HUES6 (cell line): ENCODE measurements at regions not wholly inside any gene's neighbourhood (a gene's known extent, or its start where the extent isn't known, plus 50 kb on each side); places are given as distances from the start of the nearest gene placed in this dataset.

Experiments
- H3K27ac ChIP-seq: 2 replicates; pipeline ENCODE4 v1.7.0; 2013; ENCODE audit warnings: low read depth, mild to moderate bottlenecking, low read length, inconsistent platforms
- H3K27me3 ChIP-seq: 2 replicates; pipeline ENCODE4 v1.6.1; 2013; ENCODE audit warnings: low read length; ENCODE audit not compliant: control insufficient read depth, insufficient read depth
- H3K36me3 ChIP-seq: 2 replicates; pipeline ENCODE4 v1.6.1; 2013; ENCODE audit warnings: low read length; ENCODE audit not compliant: control insufficient read depth, insufficient read depth
- H3K4me1 ChIP-seq: 2 replicates; pipeline ENCODE4 v1.6.1; 2013; ENCODE audit warnings: low read length; ENCODE audit not compliant: control insufficient read depth, insufficient read depth
- H3K4me3 ChIP-seq: 2 replicates; pipeline ENCODE4 v1.5.1; 2013; ENCODE audit warnings: low read depth, low read length
- H3K9ac ChIP-seq: one replicate; pipeline ENCODE4 v1.6.1; 2013; ENCODE audit warnings: mild to moderate bottlenecking, low read length
- H3K9me3 ChIP-seq: 2 replicates; pipeline ENCODE4 v1.6.1; 2013; ENCODE audit warnings: low read depth, low read length; ENCODE audit not compliant: control insufficient read depth, insufficient read depth

DNA sequence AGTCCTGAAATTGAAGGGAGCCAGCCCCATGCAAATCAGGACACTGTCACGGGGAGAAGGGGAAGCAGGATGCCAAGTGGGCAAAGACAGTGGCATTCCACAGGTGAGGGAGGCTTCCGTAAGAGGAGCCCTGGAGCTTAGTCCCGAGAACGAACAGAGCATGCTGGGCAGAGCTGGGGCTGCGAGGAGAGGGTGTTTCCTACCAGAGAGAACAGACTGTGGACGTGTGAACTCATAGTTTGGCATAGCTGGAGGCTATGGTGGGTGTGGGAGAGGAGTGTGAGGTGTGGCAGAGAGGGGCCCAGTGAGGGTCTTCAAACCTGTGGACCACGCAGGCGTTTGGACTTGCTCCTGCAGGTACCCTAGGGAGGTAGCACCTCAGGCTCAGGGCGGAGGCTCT lies 102.8 kb upstream of the SMIM23 start:
- H3K9ac ChIP-seq: no peak overlapping the region
- H3K9me3 ChIP-seq: no peaks in the 10 kb centered on the region
- H3K27me3 ChIP-seq: no peaks in the 10 kb centered on the region
- no peaks in the 10 kb centered on the region for H3K36me3 ChIP-seq
- no peak overlapping the region for H3K4me3 ChIP-seq
- H3K4me1 ChIP-seq: peaks cover 12% of the 10 kb centered on the region; the same call in 1 of the 2 replicates
- H3K27ac ChIP-seq: no peak overlapping the region

GRCh38 chr5:171684169-171684568 lies 101.4 kb upstream of the SMIM23 start:
- Histone ChIP-seq H3K9ac (no peak overlapping the region), H3K27me3 (no peaks in the 10 kb centered on the region), H3K4me3 (no peak overlapping the region), H3K9me3 (no peaks in the 10 kb centered on the region), H3K4me1 (peaks cover 7% of the 10 kb centered on the region; the same call in 1 of the 2 replicates), H3K36me3 (no peaks in the 10 kb centered on the region), H3K27ac (no peak overlapping the region)

GRCh38 chr5:171688696-171689495 lies 96.7 kb upstream of the SMIM23 start:
- Histone ChIP-seq H3K27ac (no peak overlapping the region), H3K4me1 (no peaks in the 10 kb centered on the region), H3K4me3 (no peak overlapping the region), H3K27me3 (no peaks in the 10 kb centered on the region), H3K9me3 (no peaks in the 10 kb centered on the region), H3K9ac (no peak overlapping the region), H3K36me3 (no peaks in the 10 kb centered on the region)

DNA sequence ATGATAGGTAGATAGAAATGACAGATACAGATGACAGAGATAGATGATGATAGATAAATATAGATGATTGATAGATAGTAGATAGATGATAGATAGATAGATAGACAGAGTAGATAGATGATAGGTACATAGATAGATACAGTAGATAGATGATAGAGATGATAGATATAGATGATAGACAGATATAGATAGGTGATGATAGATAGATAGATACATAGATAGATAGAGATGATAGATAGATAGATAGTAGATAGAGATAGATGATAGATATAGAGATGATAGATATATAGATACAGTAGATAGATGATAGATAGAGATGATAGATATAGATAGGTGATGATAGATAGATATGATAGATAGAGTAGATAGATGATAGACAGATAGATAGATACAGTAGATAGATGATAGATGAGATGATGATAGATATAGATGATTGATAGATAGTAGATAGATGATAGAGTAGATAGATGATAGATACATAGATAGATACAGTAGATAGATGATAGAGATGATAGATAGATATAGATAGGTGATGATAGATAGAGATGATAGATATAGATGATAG lies 95.7 kb upstream of the SMIM23 start:
- Histone ChIP-seq H3K36me3 (no peaks in the 10 kb centered on the region), H3K27me3 (no peaks in the 10 kb centered on the region), H3K4me3 (no peak overlapping the region), H3K9me3 (no peaks in the 10 kb centered on the region), H3K9ac (no peak overlapping the region), H3K27ac (no peak overlapping the region), H3K4me1 (no peaks in the 10 kb centered on the region)

DNA sequence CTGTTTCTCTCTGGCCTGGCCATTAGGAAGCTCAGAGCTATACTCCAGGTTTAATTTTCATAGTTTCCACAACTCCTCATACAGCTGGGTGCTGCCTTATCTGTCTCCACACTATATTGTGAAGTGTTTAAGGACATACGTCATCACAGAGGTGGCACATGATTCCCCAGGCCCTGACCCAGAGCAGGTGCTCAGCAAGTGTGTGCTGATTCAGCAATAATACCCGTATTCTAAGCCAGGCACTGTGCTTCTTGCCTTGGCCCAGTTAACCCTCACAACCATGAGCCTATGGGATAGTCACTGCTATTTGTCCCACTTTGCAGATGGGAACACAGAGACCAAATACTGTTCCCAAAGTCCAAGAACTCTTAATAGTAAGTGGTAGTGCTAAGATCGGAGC lies 93.5 kb upstream of the SMIM23 start:
- Histone ChIP-seq H3K27ac (no peak overlapping the region), H3K36me3 (no peaks in the 10 kb centered on the region), H3K4me3 (no peak overlapping the region), H3K9ac (no peak overlapping the region), H3K27me3 (no peaks in the 10 kb centered on the region), H3K4me1 (no peaks in the 10 kb centered on the region), H3K9me3 (no peaks in the 10 kb centered on the region)

DNA sequence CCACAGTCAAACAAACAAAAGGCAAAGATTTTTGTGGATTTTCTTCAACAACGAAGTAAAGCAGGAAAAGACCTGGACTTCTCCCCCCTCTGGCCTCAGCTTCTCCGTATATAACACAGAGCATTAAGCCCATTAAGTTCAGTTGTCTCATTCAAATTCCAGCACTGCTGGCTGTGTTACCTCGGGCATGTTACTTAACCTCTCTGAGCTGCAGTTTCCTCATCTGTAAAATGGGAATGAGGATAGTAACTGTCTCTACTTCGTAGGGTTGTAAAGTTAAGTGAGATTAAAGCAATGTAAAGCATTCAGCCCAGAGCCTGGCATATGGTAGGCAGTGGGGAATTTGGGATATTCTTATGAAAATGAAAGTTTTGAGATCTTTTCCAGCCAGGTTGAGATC lies 92.7 kb upstream of the SMIM23 start:
- H3K4me3 ChIP-seq: no peak overlapping the region
- H3K27ac ChIP-seq: no peak overlapping the region
- peaks cover 1% of the 10 kb centered on the region; the same call in 1 of the 2 replicates for H3K4me1 ChIP-seq
- H3K9me3 ChIP-seq: no peaks in the 10 kb centered on the region
- no peak overlapping the region for H3K9ac ChIP-seq
- H3K36me3 ChIP-seq: no peaks in the 10 kb centered on the region
- H3K27me3 ChIP-seq: no peaks in the 10 kb centered on the region

DNA sequence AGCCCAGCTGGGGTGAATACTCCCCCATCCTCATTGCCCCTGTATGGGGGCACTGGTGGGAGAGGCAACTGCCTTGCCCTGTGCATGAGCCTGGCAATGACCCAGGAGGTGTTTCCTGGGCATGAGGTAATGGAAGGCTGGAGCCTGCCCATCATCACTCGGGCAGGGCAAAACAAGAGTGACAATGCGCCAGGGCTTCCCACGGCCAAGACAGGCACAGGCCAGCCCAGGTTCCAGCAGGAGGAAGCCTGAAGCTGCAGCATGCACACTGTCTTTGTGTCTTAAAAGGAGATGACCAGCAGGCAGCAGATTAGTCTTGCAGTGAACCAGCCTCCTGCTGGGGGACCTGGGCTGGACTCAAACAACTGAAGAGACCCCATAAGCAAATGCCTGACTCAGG lies 92.2 kb upstream of the SMIM23 start:
- H3K9ac ChIP-seq: no peak overlapping the region
- H3K4me1 ChIP-seq: peaks cover 6% of the 10 kb centered on the region
- H3K36me3 ChIP-seq: no peaks in the 10 kb centered on the region

GRCh38 chr5:171695804-171696203 lies 89.8 kb upstream of the SMIM23 start:
- Histone ChIP-seq H3K9me3 (no peaks in the 10 kb centered on the region), H3K27me3 (no peaks in the 10 kb centered on the region), H3K27ac (no peak overlapping the region), H3K4me1 (peaks cover 9% of the 10 kb centered on the region), H3K36me3 (no peaks in the 10 kb centered on the region), H3K9ac (no peak overlapping the region), H3K4me3 (no peak overlapping the region)

More for the DNA sequence above, 92.2 kb upstream of the SMIM23 start:
- Histone ChIP-seq H3K27ac (no peak overlapping the region), H3K9me3 (no peaks in the 10 kb centered on the region), H3K27me3 (no peaks in the 10 kb centered on the region), H3K4me3 (no peak overlapping the region)

GRCh38 chr5:171697221-171698102 lies 88.2 kb upstream of the SMIM23 start:
- peaks cover 9% of the 10 kb centered on the region for H3K4me1 ChIP-seq

GRCh38 chr5:171700318-171700912 lies 85.2 kb upstream of the SMIM23 start:
- peaks cover 9% of the 10 kb centered on the region for H3K4me1 ChIP-seq
- H3K27ac ChIP-seq: no peak overlapping the region
- H3K9ac ChIP-seq: no peak overlapping the region
- H3K36me3 ChIP-seq: no peaks in the 10 kb centered on the region
- H3K4me3 ChIP-seq: no peak overlapping the region
- no peaks in the 10 kb centered on the region for H3K9me3 ChIP-seq
- no peaks in the 10 kb centered on the region for H3K27me3 ChIP-seq

More at GRCh38 chr5:171697221-171698102, 88.2 kb upstream of the SMIM23 start:
- Histone ChIP-seq H3K9me3 (no peaks in the 10 kb centered on the region), H3K27me3 (no peaks in the 10 kb centered on the region), H3K36me3 (no peaks in the 10 kb centered on the region), H3K9ac (no peak overlapping the region), H3K27ac (no peak overlapping the region), H3K4me3 (no peak overlapping the region)
